ENCODE measurements at regions not wholly inside any gene's neighbourhood (a gene's known extent, or its start where the extent isn't known, plus 50 kb on each side); places are given as distances from the start of the nearest gene placed in this dataset.

GRCh38 chr20:60491051-60491581 is 532.9 kb downstream of the CDH26 start:
- H3K27me3 ChIP-seq (replicated peaks in 1 of 2; ENCODE audit: control insufficient read depth in 2 of 2, extremely low read depth in 1 of 2, insufficient read depth in 2 of 2, low read length in 1 of 2): peaks cover 0 to 9% of the 10 kb centered on the region in 2 experiments
- H3K27ac Mint-ChIP-seq: no peak overlapping the region
- H3K4me1 ChIP-seq (ENCODE audit: control insufficient read depth in 1 of 2, extremely low read depth in 1 of 2, insufficient read depth in 2 of 2, low read length in 2 of 2): no peaks in the 10 kb centered on the region
- no peaks in the 10 kb centered on the region for H3K9me3 ChIP-seq
- DNase-seq: no peak
- H3K4me3 Mint-ChIP-seq: no peak overlapping the region
- CTCF ChIA-PET: no interaction called here
- no peaks in the 10 kb centered on the region for H3K9me3 Mint-ChIP-seq
- H3K36me3 ChIP-seq (ENCODE audit: control insufficient read depth in 2 of 2, extremely low read depth in 1 of 2, insufficient read depth in 1 of 2, low read length in 1 of 2): no peaks in the 10 kb centered on the region
- no peak overlapping the region for H3K27ac ChIP-seq (ENCODE audit: low read length)
- POLR2A ChIA-PET: no interaction called here
- H3K4me3 ChIP-seq (ENCODE audit: control insufficient read depth in 1 of 2, extremely low read depth in 1 of 2, low read length in 1 of 2): no peak overlapping the region
- no peak for ATAC-seq (replicated peaks in 1 of 4)
- H3K4me1 Mint-ChIP-seq: no peaks in the 10 kb centered on the region
- no peaks in the 10 kb centered on the region for H3K36me3 Mint-ChIP-seq
- no CpG with 5 or more reads among the region's 5 CpGs for WGBS (ENCODE audit: insufficient coverage)
- peaks cover 2 to 4% of the 10 kb centered on the region in 2 donors for H3K27me3 Mint-ChIP-seq

DNA sequence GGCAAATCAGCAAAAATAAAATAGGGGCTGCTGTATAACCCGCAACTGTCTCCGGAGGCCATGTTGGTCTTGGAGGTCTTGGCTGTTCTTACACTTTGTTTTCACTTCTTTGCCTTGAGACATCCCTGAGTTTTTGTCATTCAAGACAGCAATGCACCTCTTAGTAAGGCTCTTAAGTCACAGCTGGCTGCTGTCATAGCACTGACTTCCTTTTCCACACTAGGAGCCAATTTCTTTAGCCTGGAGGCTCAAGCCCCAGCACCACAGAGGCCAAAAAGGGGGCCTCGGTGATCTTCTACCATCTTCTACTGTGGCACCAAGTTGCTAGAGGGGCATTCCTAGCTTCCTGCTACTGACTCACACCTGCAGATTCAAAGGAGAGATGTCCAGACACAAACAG is 536.3 kb downstream of the CDH26 start:
- DNase-seq (no peak), ATAC-seq (replicated peaks in 1 of 4) (no peak)
- no peaks in the 10 kb centered on the region for H3K9me3 ChIP-seq
- Mint-ChIP-seq H3K27ac (no peak overlapping the region), H3K4me1 (no peaks in the 10 kb centered on the region), H3K36me3 (no peaks in the 10 kb centered on the region), H3K9me3 (no peaks in the 10 kb centered on the region), H3K27me3 (peaks cover 0 to 4% of the 10 kb centered on the region in 2 donors), H3K4me3 (no peak overlapping the region)
- H3K27ac ChIP-seq (ENCODE audit: low read length): no peak overlapping the region
- no peak overlapping the region for H3K4me3 ChIP-seq (ENCODE audit: control insufficient read depth in 1 of 2, extremely low read depth in 1 of 2, low read length in 1 of 2)
- no peaks in the 10 kb centered on the region for H3K4me1 ChIP-seq (ENCODE audit: control insufficient read depth in 1 of 2, extremely low read depth in 1 of 2, insufficient read depth in 2 of 2, low read length in 2 of 2)
- no peaks in the 10 kb centered on the region for H3K27me3 ChIP-seq (replicated peaks in 1 of 2; ENCODE audit: control insufficient read depth in 2 of 2, extremely low read depth in 1 of 2, insufficient read depth in 2 of 2, low read length in 1 of 2)
- CTCF ChIA-PET: no interaction called here
- POLR2A ChIA-PET: no interaction called here
- no peaks in the 10 kb centered on the region for H3K36me3 ChIP-seq (ENCODE audit: control insufficient read depth in 2 of 2, extremely low read depth in 1 of 2, insufficient read depth in 1 of 2, low read length in 1 of 2)
- 100% methylated on average over 3 of the region's 3 CpGs for whole genome bisulfite sequencing (ENCODE audit: insufficient coverage)

GRCh38 chr20:60497298-60498035 is 539.2 kb downstream of the CDH26 start:
- Histone ChIP-seq H3K4me1 (ENCODE audit: control insufficient read depth in 1 of 2, extremely low read depth in 1 of 2, insufficient read depth in 2 of 2, low read length in 2 of 2) (no peaks in the 10 kb centered on the region), H3K27ac (ENCODE audit: low read length) (no peak overlapping the region), H3K36me3 (ENCODE audit: control insufficient read depth in 2 of 2, extremely low read depth in 1 of 2, insufficient read depth in 1 of 2, low read length in 1 of 2) (no peaks in the 10 kb centered on the region), H3K9me3 (no peaks in the 10 kb centered on the region), H3K4me3 (ENCODE audit: control insufficient read depth in 1 of 2, extremely low read depth in 1 of 2, low read length in 1 of 2) (no peak overlapping the region), H3K27me3 (replicated peaks in 1 of 2; ENCODE audit: control insufficient read depth in 2 of 2, extremely low read depth in 1 of 2, insufficient read depth in 2 of 2, low read length in 1 of 2) (no peaks in the 10 kb centered on the region)
- Mint-ChIP-seq H3K9me3 (peaks cover 0 to 9% (median 0%) of the 10 kb centered on the region in 3 donors), H3K27me3 (peaks cover under 1 to 16% of the 10 kb centered on the region in 2 donors), H3K4me1 (no peaks in the 10 kb centered on the region), H3K36me3 (no peaks in the 10 kb centered on the region), H3K27ac (no peak overlapping the region), H3K4me3 (no peak overlapping the region)
- WGBS (ENCODE audit: insufficient coverage): no CpG with 5 or more reads among the region's 4 CpGs
- DNase-seq (no peak), ATAC-seq (replicated peaks in 1 of 4) (no peak)
- CTCF ChIA-PET: no interaction called here
- POLR2A ChIA-PET: no interaction called here

DNA sequence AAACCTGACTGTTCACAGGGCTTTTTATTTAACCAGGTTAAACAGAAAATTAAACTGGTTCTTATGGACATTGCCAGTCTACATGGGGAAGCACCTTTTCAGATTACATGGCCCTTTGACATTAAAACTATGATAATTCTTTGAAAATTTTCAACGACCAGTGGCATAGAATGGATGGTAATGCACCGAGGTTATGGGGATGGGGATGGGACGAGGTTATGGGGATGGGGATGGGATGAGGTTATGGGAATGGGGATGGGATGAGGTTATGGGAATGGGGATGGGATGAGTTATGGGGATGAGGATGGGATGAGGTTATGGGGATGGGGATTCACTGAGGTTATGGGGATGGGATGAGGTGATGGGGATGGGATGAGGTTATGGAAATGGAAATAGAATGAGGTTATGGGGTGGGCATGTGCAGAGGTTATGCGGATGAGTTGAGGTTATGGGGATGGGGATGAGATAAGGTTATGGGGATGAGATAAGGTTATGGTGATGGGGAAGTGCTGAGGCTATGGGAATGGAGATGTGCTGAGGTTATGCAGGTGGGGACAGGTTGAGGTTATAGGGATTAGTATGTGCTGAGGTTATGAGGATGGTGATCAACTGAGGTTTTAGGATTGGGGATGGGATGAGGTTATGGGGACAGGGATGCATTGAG is 541.9 kb downstream of the CDH26 start:
- ChIA-PET POLR2A (no interaction called here), CTCF (no interaction called here)
- Histone ChIP-seq H3K9me3 (no peaks in the 10 kb centered on the region), H3K27me3 (replicated peaks in 1 of 2; ENCODE audit: control insufficient read depth in 2 of 2, extremely low read depth in 1 of 2, insufficient read depth in 2 of 2, low read length in 1 of 2) (no peaks in the 10 kb centered on the region), H3K27ac (ENCODE audit: low read length) (no peak overlapping the region), H3K36me3 (ENCODE audit: control insufficient read depth in 2 of 2, extremely low read depth in 1 of 2, insufficient read depth in 1 of 2, low read length in 1 of 2) (no peaks in the 10 kb centered on the region), H3K4me1 (ENCODE audit: control insufficient read depth in 1 of 2, extremely low read depth in 1 of 2, insufficient read depth in 2 of 2, low read length in 2 of 2) (no peaks in the 10 kb centered on the region), H3K4me3 (ENCODE audit: control insufficient read depth in 1 of 2, extremely low read depth in 1 of 2, low read length in 1 of 2) (no peak overlapping the region)
- DNase-seq: no peak
- Mint-ChIP-seq H3K27me3 (peaks cover 2 to 17% of the 10 kb centered on the region in 2 donors), H3K4me1 (no peaks in the 10 kb centered on the region), H3K36me3 (no peaks in the 10 kb centered on the region), H3K9me3 (peaks cover 0 to 9% (median 0%) of the 10 kb centered on the region in 3 donors), H3K27ac (no peak overlapping the region), H3K4me3 (no peak overlapping the region)
- WGBS (ENCODE audit: insufficient coverage): 86% methylated on average over 4 of the region's 4 CpGs
- ATAC-seq (replicated peaks in 1 of 4): no peak

DNA sequence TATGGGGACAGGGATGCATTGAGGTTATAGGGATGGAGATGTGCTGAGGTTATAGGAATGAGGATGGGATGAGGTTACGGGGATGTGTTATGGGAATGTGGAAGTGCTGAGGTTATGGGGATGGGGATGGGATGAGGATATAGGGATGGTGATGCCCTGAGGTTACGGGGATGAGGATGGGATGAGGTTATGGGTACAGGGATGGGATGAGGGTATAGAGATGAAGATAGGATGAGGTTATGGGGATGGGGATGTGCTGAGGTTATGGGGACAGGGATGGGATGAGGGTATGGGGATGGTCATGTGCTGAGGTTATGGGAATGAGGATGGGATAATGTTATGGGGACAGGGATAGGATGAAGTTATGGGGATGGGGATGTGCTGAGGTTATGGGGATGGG is 542.8 kb downstream of the CDH26 start:
- no peak for DNase-seq
- Histone ChIP-seq H3K4me3 (ENCODE audit: control insufficient read depth in 1 of 2, extremely low read depth in 1 of 2, low read length in 1 of 2) (no peak overlapping the region), H3K27me3 (replicated peaks in 1 of 2; ENCODE audit: control insufficient read depth in 2 of 2, extremely low read depth in 1 of 2, insufficient read depth in 2 of 2, low read length in 1 of 2) (no peaks in the 10 kb centered on the region), H3K9me3 (no peaks in the 10 kb centered on the region), H3K4me1 (ENCODE audit: control insufficient read depth in 1 of 2, extremely low read depth in 1 of 2, insufficient read depth in 2 of 2, low read length in 2 of 2) (no peaks in the 10 kb centered on the region), H3K27ac (ENCODE audit: low read length) (no peak overlapping the region), H3K36me3 (ENCODE audit: control insufficient read depth in 2 of 2, extremely low read depth in 1 of 2, insufficient read depth in 1 of 2, low read length in 1 of 2) (no peaks in the 10 kb centered on the region)
- ChIA-PET CTCF (no interaction called here), POLR2A (no interaction called here)
- 78% methylated on average over 2 of the region's 2 CpGs for WGBS (ENCODE audit: insufficient coverage)
- no peak overlapping the region for H3K4me3 Mint-ChIP-seq
- no peaks in the 10 kb centered on the region for H3K36me3 Mint-ChIP-seq
- no peak for ATAC-seq (replicated peaks in 1 of 4)
- H3K4me1 Mint-ChIP-seq: no peaks in the 10 kb centered on the region
- peaks cover 0 to 9% (median 0%) of the 10 kb centered on the region in 3 donors for H3K9me3 Mint-ChIP-seq
- H3K27me3 Mint-ChIP-seq: peaks cover 2 to 17% of the 10 kb centered on the region in 2 donors
- no peak overlapping the region for H3K27ac Mint-ChIP-seq

DNA sequence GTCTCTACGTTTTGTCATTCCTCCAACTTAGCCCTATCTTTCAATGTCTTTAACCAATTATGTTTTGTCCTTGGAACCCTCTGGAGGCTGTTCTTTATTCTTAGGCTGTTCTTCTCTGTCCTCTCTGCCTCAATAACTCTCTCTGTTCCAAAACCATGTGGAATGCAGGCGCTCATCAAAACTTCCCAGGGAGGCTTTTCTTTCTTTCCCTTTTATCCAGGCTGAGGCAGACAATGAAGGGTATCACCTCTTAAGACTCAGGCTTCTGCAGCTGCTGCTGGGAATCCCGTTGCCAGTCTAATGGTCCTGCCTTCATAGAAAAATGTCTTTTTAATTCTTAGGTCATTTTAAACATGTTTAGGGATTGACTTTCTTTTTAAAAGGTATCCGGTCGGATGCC is 544.7 kb downstream of the CDH26 start:
- ChIA-PET CTCF (no interaction called here), POLR2A (no interaction called here)
- no peaks in the 10 kb centered on the region for H3K36me3 Mint-ChIP-seq
- H3K4me1 ChIP-seq (ENCODE audit: control insufficient read depth in 1 of 2, extremely low read depth in 1 of 2, insufficient read depth in 2 of 2, low read length in 2 of 2): no peaks in the 10 kb centered on the region
- no peaks in the 10 kb centered on the region for H3K4me1 Mint-ChIP-seq
- H3K4me3 Mint-ChIP-seq: no peak overlapping the region
- H3K27ac ChIP-seq (ENCODE audit: low read length): no peak overlapping the region
- no peaks in the 10 kb centered on the region for H3K9me3 ChIP-seq
- no peak for DNase-seq
- no peaks in the 10 kb centered on the region for H3K36me3 ChIP-seq (ENCODE audit: control insufficient read depth in 2 of 2, extremely low read depth in 1 of 2, insufficient read depth in 1 of 2, low read length in 1 of 2)
- no peak overlapping the region for H3K4me3 ChIP-seq (ENCODE audit: control insufficient read depth in 1 of 2, extremely low read depth in 1 of 2, low read length in 1 of 2)
- WGBS (ENCODE audit: insufficient coverage): 86% methylated on average over 4 of the region's 5 CpGs
- no peak for ATAC-seq (replicated peaks in 1 of 4)
- no peak overlapping the region for H3K27ac Mint-ChIP-seq
- H3K27me3 ChIP-seq (replicated peaks in 1 of 2; ENCODE audit: control insufficient read depth in 2 of 2, extremely low read depth in 1 of 2, insufficient read depth in 2 of 2, low read length in 1 of 2): no peaks in the 10 kb centered on the region
- H3K27me3 Mint-ChIP-seq: peaks cover 2 to 21% of the 10 kb centered on the region in 2 donors
- peaks cover 0 to 9% (median 0%) of the 10 kb centered on the region in 3 donors for H3K9me3 Mint-ChIP-seq

All from T-cell (primary cell).